Right lobe of liver (tissue), 4 donors: ENCODE measurements at regions not wholly inside any gene's neighbourhood (a gene's known extent, or its start where the extent isn't known, plus 50 kb on each side); places are given as distances from the start of the nearest gene placed in this dataset.

Source experiments
- POLR2A ChIP-seq: fragments of 450-650 bp; IDR thresholded peaks from one replicate; pipeline ENCODE4 v1.6.1; 2017; ENCODE audit warnings: antibody characterized with exemption, mild to moderate bottlenecking
- TF ChIP-seq, protein P1 (sequence below), 4 donors: fragments of 200-600 bp in 3 of 4; fragments of 450-650 bp in 1 of 4; IDR thresholded peaks; one replicate each; pipeline versions ENCODE4 v1.5.1 to v1.8.0; 2016 to 2022; ENCODE audit warnings: antibody characterized with exemption in 4 of 4, mild to moderate bottlenecking in 2 of 4
- donor health status: DM: no; HTN: no; CAD: no.
- donor health status: DM: no; HTN: no; CAD: no.
- donor health status: DM: no; HTN: yes; CAD: no.

- TF ChIP-seq, protein P1, sequence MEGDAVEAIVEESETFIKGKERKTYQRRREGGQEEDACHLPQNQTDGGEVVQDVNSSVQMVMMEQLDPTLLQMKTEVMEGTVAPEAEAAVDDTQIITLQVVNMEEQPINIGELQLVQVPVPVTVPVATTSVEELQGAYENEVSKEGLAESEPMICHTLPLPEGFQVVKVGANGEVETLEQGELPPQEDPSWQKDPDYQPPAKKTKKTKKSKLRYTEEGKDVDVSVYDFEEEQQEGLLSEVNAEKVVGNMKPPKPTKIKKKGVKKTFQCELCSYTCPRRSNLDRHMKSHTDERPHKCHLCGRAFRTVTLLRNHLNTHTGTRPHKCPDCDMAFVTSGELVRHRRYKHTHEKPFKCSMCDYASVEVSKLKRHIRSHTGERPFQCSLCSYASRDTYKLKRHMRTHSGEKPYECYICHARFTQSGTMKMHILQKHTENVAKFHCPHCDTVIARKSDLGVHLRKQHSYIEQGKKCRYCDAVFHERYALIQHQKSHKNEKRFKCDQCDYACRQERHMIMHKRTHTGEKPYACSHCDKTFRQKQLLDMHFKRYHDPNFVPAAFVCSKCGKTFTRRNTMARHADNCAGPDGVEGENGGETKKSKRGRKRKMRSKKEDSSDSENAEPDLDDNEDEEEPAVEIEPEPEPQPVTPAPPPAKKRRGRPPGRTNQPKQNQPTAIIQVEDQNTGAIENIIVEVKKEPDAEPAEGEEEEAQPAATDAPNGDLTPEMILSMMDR (IDR thresholded peaks at IDR 0.05), result no peak
- no peak for TF ChIP-seq POLR2A
These were observed 135.6 kb downstream of the PFKFB3 start for GRCh38 chr10:6338361-6338760.
